ENCODE measurements at regions not wholly inside any gene's neighbourhood (a gene's known extent, or its start where the extent isn't known, plus 50 kb on each side); places are given as distances from the start of the nearest gene placed in this dataset.

GRCh38 chr15:98419173-98419780 lies 229.1 kb upstream of the IGF1R start:
- CTCF ChIA-PET (ENCODE audit: low intra/inter-chr PET ratio): no interaction called here
- no peaks in the 10 kb centered on the region for H3K9me1 ChIP-seq (ENCODE audit: control insufficient read depth, insufficient read depth, low read length)
- no peak overlapping the region for H2AFZ ChIP-seq (ENCODE audit: low read depth, low read length)
- H3K9me3 ChIP-seq (replicated peaks; ENCODE audit: control insufficient read depth, insufficient read depth, low read depth, low read length): no peaks in the 10 kb centered on the region
- no TSS peak for BruUV-seq (replicated peaks)
- POLR2A ChIA-PET: interaction anchor here (0.6 kb wide), 1 partner anchor 57 kb away, joined by 3 read pairs; no protein-coding TSS in a partner anchor
- no peak overlapping the region for H3K4me3 ChIP-seq
- peaks cover 0 to 11% of the 10 kb centered on the region in 2 experiments; a peak in 1 of 5 replicates for H3K4me1 ChIP-seq (replicated peaks in 1 of 2; ENCODE audit: control insufficient read depth in 2 of 2, insufficient read depth in 2 of 2, low read length in 2 of 2)
- 3% methylated on average over 4 of the region's 5 CpGs for WGBS (ENCODE audit: insufficient coverage, low coverage, missing lambda C conversion rate)
- no peaks in the 10 kb centered on the region for H4K20me1 ChIP-seq (replicated peaks; ENCODE audit: control insufficient read depth, insufficient read depth, low read length)
- H3K27me3 ChIP-seq (ENCODE audit: control insufficient read depth in 2 of 2, insufficient read depth in 2 of 2, low read length in 2 of 2): peaks cover 4 to 43% of the 10 kb centered on the region in 2 experiments; a peak in 4 of 5 replicates
- no peaks in the 10 kb centered on the region for H3K79me2 ChIP-seq (ENCODE audit: control insufficient read depth, insufficient read depth, low read length)
- FAIRE-seq: no peak
- H3K27ac ChIP-seq (ENCODE audit: extremely low read depth, low read depth, low read length): no peak overlapping the region
- no peak for ATAC-seq
- H3K36me3 ChIP-seq (ENCODE audit: control insufficient read depth, insufficient read depth, low read length): no peaks in the 10 kb centered on the region
- H3K4me2 ChIP-seq (ENCODE audit: insufficient read depth, low read length): no peak overlapping the region
- intact Hi-C loops (cut with micrococcal nuclease): no loop called here
- in situ Hi-C loops (cut with MboI): loop anchor here (10.0 kb wide), 1 partner anchor 114 kb away; no protein-coding TSS in a partner anchor
- no peak for DNase-seq (ENCODE audit: extremely low read depth in 1 of 4, low spot score in 3 of 4)
- no peak overlapping the region for H3K9ac ChIP-seq (ENCODE audit: insufficient read depth in 1 of 2, low read depth in 2 of 2, low read length in 2 of 2)
- TF ChIP-seq FOXO4 (CRISPR knock-in tag; IDR thresholded peaks at IDR 0.05) (no peak), USF2 (CRISPR knock-in tag; IDR thresholded peaks at IDR 0.05) (no peak), POLR2AphosphoS5 (IDR thresholded peaks at IDR 0.05; ENCODE audit: control insufficient read depth, insufficient read depth, low read depth, low read length) (no peak), POLR2H (tag; IDR thresholded peaks at IDR 0.05; ENCODE audit: low read depth) (no peak), PRPF4 (IDR thresholded peaks at IDR 0.05; ENCODE audit: insufficient read depth, low read depth, low read length, poor library complexity, severe bottlenecking) (no peak), POU5F1 (IDR thresholded peaks at IDR 0.05; ENCODE audit: borderline replicate concordance, low read depth, low read length, partially characterized antibody) (no peak), ZFP1 (CRISPR knock-in tag; IDR thresholded peaks at IDR 0.05) (no peak), ZBTB9 (CRISPR knock-in tag; IDR thresholded peaks at IDR 0.05) (no peak), ASH1L (IDR thresholded peaks at IDR 0.05; ENCODE audit: borderline replicate concordance, low read depth, partially characterized antibody) (no peak), KDM5B (IDR thresholded peaks at IDR 0.05; ENCODE audit: insufficient replicate concordance, low read depth, low read length) (no peak), NRF1 (conservative IDR thresholded peaks at IDR 0.05 in 1 of 2, IDR thresholded peaks at IDR 0.05 in 1 of 2) (no peak), ZNF583 (CRISPR knock-in tag; IDR thresholded peaks at IDR 0.05) (no peak), ZNF133 (CRISPR knock-in tag; IDR thresholded peaks at IDR 0.05) (no peak), TEAD4 (IDR thresholded peaks at IDR 0.05; ENCODE audit: low read length) (no peak), TEAD4 (CRISPR knock-in tag; IDR thresholded peaks at IDR 0.05; ENCODE audit: borderline replicate concordance) (no peak), THRB (CRISPR knock-in tag; conservative IDR thresholded peaks at IDR 0.05) (no peak), NFE2L1 (tag; IDR thresholded peaks at IDR 0.05; ENCODE audit: borderline replicate concordance, low read depth) (no peak), ZNF431 (CRISPR knock-in tag; IDR thresholded peaks at IDR 0.05) (no peak)
